GM10266 (cell line): ENCODE measurements at regions not wholly inside any gene's neighbourhood (a gene's known extent, or its start where the extent isn't known, plus 50 kb on each side); places are given as distances from the start of the nearest gene placed in this dataset.
"Not testable (repeated sequence)": the region's sequence is repeated elsewhere in the genome, so short reads cannot be mapped to it uniquely, and the experiment has no call there.

Experiments used
- DNase-seq: peaks from one replicate; pipeline ENCODE4 v3.0.0; 2012; ENCODE audit errors: extremely low spot score
- TF ChIP-seq, protein P1 (sequence below): IDR thresholded peaks from 2 replicates; pipeline ENCODE4 v1.5.1; 2012; ENCODE audit warnings: mild to moderate bottlenecking, low read depth; ENCODE audit not compliant: control insufficient read depth, insufficient read depth; ENCODE audit errors: missing control alignments

DNA sequence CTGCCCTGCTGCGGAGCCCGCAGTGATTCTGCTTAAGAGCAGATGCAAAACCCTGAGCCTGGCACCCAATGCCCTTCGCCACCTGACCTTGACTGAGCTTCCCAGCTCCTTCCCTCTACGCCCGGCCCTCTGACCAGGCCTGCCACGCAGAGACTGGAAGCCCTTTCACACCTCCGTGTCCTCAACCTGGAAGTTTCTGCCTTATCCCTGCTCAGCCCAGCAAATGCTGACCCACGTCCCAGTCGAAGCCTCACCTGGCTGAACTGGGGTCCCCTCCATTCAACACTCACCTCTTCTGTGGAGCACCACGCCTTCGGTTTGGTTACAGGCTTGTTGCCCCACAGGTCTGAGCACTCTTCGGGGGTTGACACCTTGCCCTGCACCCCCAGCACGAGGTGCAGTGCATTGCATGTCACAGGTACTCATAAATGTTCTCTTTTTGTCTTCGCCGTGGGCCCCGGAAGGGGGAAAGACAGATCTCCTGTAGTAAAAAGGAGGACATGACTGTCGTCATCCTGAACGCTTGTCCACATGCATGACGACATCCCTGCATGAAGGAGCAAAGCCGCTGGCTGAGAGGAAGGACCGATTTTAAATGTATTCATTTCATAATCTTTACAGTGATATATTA lies 153.6 kb upstream of the TNRC6C start:
- TF ChIP-seq, protein P1, sequence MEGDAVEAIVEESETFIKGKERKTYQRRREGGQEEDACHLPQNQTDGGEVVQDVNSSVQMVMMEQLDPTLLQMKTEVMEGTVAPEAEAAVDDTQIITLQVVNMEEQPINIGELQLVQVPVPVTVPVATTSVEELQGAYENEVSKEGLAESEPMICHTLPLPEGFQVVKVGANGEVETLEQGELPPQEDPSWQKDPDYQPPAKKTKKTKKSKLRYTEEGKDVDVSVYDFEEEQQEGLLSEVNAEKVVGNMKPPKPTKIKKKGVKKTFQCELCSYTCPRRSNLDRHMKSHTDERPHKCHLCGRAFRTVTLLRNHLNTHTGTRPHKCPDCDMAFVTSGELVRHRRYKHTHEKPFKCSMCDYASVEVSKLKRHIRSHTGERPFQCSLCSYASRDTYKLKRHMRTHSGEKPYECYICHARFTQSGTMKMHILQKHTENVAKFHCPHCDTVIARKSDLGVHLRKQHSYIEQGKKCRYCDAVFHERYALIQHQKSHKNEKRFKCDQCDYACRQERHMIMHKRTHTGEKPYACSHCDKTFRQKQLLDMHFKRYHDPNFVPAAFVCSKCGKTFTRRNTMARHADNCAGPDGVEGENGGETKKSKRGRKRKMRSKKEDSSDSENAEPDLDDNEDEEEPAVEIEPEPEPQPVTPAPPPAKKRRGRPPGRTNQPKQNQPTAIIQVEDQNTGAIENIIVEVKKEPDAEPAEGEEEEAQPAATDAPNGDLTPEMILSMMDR: no peak
- DNase-seq: no peak

DNA sequence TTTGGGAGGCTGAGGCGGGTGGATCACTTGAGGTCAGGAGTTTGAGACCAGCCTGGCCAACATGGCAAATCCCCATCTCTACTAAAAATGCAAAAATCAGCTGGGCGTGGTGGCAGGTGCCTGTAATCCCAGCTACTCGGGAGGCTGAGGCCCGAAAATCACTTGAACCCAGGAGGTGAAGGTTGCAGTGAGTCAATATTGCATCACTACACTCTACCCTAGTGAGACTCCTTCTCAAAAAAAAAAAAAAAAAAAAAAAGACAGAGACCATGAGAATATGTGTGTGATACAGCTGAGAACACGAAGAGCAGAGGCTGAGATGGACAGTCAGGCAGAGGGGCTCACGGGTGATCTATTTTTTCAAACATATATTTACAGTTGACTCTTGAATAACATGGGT lies 152.5 kb upstream of the TNRC6C start:
- not testable (repeated sequence) for DNase-seq

DNA sequence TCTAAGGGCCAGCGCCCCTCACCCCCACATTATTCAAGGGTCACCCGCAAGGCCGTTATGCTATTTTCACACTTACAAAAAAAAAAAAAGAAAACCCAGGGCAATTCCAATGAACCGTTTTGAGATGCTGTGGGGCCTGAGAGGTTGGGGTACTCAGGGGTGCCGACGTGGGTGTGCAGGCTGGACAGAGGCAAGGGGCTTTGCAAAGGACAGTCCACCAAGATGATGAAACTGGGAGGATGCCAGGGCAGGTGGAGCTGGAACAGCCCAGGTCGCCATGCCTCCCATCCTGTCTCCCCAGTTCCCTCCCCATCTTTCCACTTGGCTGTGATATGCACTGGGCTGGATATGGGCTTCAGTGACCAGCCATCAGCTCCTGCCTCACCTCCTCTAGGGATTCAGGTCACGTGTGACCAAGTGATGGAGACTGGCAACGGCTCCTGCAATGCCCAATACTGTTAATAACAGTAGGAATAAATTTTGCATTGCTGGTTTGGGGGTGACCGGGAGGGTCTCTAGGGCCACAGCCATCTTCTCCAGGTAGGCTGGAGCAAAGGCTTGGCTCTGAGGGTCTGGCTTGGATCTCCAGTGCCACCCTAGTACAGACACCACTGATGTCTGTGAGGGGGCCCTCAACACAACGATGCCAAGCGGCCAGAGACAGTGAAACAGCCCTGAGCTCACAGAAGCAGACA lies 151.3 kb upstream of the TNRC6C start:
- no peak for DNase-seq
- TF ChIP-seq, protein P1: no peak

DNA sequence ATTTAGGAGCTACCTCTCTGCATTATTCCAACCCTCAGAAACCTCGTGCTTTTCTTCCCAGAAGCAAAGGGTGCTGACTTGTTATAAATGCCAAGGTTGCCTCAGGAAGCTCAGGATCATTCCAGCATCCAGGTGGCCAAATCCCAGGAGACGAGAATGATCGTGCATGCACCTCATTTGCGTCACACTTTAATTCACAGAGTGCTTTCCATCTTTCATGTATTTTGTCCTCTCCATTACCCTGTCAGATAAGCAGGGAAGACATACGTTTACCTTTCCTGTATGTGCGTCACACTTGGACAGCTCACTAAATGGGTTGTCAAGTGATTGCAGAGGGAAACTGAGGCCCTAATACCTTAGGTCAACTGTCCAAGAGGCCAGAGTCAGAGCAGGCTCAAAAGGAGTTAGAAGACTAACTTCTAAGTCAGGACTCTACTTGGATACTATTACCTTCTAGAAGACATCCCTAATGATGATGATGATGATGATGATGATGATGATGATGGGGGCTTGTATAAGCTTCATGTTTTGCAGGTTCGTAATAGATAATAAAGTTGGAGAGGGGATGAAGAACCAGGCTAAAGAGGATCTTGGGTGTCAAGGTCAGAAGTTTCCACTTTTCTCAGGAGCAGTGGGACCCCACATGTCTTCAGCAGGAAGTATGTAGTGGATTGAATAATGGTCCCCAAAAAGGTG lies 150.6 kb upstream of the TNRC6C start:
- no peak for DNase-seq
- TF ChIP-seq, protein P1: no peak

DNA sequence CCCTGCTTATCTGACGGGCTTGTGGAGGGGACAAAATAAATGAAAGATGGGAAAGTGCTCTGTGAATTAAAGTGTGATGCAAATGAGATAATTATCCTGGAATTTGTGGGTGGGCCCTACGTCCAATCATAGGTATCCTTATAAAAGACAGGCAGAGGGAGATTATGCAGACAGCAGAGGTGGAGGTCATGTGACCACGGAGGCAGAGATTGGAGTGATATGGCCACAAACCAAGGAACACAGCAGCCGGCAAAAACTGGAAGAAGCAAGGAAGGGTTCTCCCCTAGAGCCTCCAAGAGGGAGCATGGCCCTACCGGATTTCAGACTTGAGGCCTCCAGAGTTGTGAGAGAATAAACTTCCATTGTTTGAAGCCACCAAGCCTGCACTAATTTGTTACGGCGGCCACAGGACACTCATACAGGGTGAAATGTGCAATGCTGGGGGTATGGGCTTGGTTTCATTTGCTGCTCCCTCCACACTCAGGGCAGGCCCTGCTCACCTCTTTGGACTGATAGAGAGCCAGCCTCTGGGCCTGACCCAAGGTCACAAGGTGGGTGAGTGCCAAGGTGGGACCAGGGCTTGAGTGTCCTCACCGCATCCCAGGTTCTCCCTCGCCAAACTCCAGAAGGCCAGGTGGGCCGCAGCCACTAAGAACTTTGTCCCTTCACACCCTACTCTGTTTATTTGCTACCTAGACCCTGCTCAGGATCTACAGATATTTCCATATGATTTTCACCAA lies 149.6 kb upstream of the TNRC6C start:
- DNase-seq: no peak
- TF ChIP-seq, protein P1: no peak

DNA sequence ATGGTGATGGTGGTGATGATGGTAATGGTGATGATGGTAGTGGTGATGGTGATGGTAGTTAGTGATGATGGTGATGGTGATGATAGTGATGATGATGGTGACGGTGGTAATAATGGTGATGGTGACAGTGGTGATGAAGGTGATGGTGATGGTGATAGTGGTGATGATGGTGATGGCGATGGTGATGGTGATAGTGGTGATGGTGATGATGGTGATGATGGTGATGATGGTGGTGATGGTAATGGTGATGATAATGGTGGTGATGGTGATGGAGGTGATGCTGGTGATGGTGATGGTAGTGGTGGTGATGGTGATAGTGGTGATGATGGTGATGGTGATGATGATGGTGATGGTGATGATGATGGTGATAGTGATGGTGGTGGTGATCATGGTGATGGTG lies 148.7 kb upstream of the TNRC6C start:
- TF ChIP-seq, protein P1: no peak
- no peak for DNase-seq

DNA sequence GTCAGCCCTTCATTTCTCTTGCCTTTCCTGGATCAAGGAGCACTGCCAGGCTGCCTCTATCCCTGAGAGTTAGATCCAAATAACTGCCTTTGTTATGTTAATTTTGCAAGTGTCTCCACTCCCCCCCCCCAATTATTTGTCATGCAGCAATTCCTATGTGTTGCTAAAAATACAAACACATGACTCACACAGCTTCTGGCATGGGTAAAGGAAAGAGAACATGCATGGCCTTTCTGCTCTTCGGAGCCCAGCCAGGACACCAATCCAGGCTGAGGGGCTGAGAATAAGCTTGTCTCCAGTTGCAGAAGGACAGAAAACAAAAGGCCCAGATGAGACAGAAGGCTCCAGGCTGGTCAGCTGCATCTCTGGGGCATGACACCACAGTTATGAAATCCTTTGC lies 148.0 kb upstream of the TNRC6C start:
- TF ChIP-seq, protein P1: no peak
- no peak for DNase-seq
